Mesendoderm (in vitro differentiated cells): ENCODE measurements at regions not wholly inside any gene's neighbourhood (a gene's known extent, or its start where the extent isn't known, plus 50 kb on each side); places are given as distances from the start of the nearest gene placed in this dataset.

Experiments
- DNase-seq: peaks from one replicate; pipeline ENCODE4 v3.0.0; 2013
- H2AK5ac ChIP-seq: 2 replicates; pipeline ENCODE4 v1.6.1; 2013; ENCODE audit warnings: low read length, inconsistent platforms
- H2BK120ac ChIP-seq: 2 replicates; pipeline ENCODE4 v1.6.1; 2013; ENCODE audit warnings: low read depth, mild to moderate bottlenecking, low read length, moderate library complexity, mixed read lengths
- H2BK15ac ChIP-seq: replicated peaks from 2 replicates; pipeline ENCODE4 v1.6.1; 2013; ENCODE audit warnings: low read depth, mild to moderate bottlenecking, moderate library complexity
- H2BK5ac ChIP-seq: 2 replicates; pipeline ENCODE4 v1.6.1; 2013; ENCODE audit warnings: low read length, inconsistent platforms
- H3K18ac ChIP-seq: 2 replicates; pipeline ENCODE4 v1.6.1; 2013; ENCODE audit warnings: mild to moderate bottlenecking, low read length, mixed read lengths
- H3K23ac ChIP-seq: one replicate; pipeline ENCODE4 v1.6.1; 2013; ENCODE audit warnings: low read length
- H3K27ac ChIP-seq: 2 replicates; pipeline ENCODE4 v1.5.1; 2013; ENCODE audit warnings: low read depth, mild to moderate bottlenecking, inconsistent platforms, low read length, moderate library complexity
- H3K27me3 ChIP-seq: 2 replicates; pipeline ENCODE4 v1.6.1; 2013; ENCODE audit warnings: low read length, control low read depth, mild to moderate bottlenecking, inconsistent platforms; ENCODE audit not compliant: insufficient read depth, poor library complexity
- H3K36me3 ChIP-seq: 2 replicates; pipeline ENCODE4 v1.6.1; 2013; ENCODE audit warnings: low read length, inconsistent platforms; ENCODE audit not compliant: control insufficient read depth, insufficient read depth
- H3K4ac ChIP-seq: one replicate; pipeline ENCODE4 v1.6.1; 2013; ENCODE audit warnings: low read depth, mild to moderate bottlenecking, low read length, moderate library complexity
- H3K4me1 ChIP-seq: 2 replicates; pipeline ENCODE4 v1.6.1; 2013; ENCODE audit warnings: low read depth, low read length, inconsistent platforms; ENCODE audit not compliant: control insufficient read depth
- H3K4me2 ChIP-seq: 2 replicates; pipeline ENCODE4 v1.6.1; 2013; ENCODE audit warnings: low read length
- H3K4me3 ChIP-seq: 2 replicates; pipeline ENCODE4 v1.5.1; 2013; ENCODE audit warnings: mild to moderate bottlenecking, low read length
- H3K56ac ChIP-seq: one replicate; pipeline ENCODE4 v1.6.1; 2013; ENCODE audit warnings: low read length
- H3K79me1 ChIP-seq: 2 replicates; pipeline ENCODE4 v1.6.1; 2013; ENCODE audit warnings: low read length, inconsistent platforms
- H3K79me2 ChIP-seq: 2 replicates; pipeline ENCODE4 v1.6.1; 2013; ENCODE audit warnings: mild to moderate bottlenecking, low read length; ENCODE audit not compliant: control insufficient read depth, insufficient read depth
- H3K9ac ChIP-seq: 2 replicates; pipeline ENCODE4 v1.6.1; 2013; ENCODE audit warnings: low read length, inconsistent platforms
- H4K5ac ChIP-seq: one replicate; pipeline ENCODE4 v1.6.1; 2013; ENCODE audit warnings: low read length
- H4K8ac ChIP-seq: one replicate; pipeline ENCODE4 v1.6.1; 2013; ENCODE audit warnings: low read depth, mild to moderate bottlenecking, control low read depth, low read length, moderate library complexity
- WGBS: extraction: QIAGEN DNeasy Blood & Tissue Kit; methylation state at CpG from one replicate; pipeline ENCODE4 v1.1.7; 2013; ENCODE audit warnings: low lambda C conversion rate, missing lambda C conversion rate; ENCODE audit not compliant: insufficient coverage; ENCODE audit errors: extremely low coverage; 5-methylcytosine and 5-hydroxymethylcytosine counted together

DNA sequence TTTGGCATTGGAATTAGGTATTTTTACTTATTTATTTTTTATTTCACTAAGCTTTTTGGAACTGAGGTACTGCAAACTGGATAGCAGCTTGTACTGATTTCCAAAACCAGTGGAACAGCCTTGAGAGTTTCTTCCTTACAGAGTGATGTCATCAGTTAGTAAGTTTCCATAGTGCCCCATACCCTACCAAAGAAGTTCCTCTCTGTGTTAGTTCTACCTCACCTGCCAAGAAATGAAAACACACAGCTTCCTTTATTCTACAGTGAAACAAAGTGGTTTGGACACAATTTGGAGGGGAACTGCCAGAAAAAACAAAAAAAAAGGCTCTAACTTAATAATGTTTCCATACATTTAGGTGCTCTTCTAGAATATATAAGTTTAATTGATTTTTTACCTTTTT is 430.9 kb upstream of the ADGRL2 start:
- no peak overlapping the region for H3K27ac ChIP-seq
- no peaks in the 10 kb centered on the region for H3K79me1 ChIP-seq
- no peaks in the 10 kb centered on the region for H3K4me1 ChIP-seq
- H2BK15ac ChIP-seq: no peak overlapping the region
- H3K56ac ChIP-seq: no peak overlapping the region
- no peak overlapping the region for H3K18ac ChIP-seq
- H4K8ac ChIP-seq: no peak overlapping the region
- no peak overlapping the region for H3K4me2 ChIP-seq
- no peak overlapping the region for H2BK5ac ChIP-seq
- no peak overlapping the region for H3K4me3 ChIP-seq
- DNase-seq: peak; percentile 26
- H2BK120ac ChIP-seq: no peak overlapping the region
- no peaks in the 10 kb centered on the region for H3K79me2 ChIP-seq
- H3K4ac ChIP-seq: no peak overlapping the region
- H3K27me3 ChIP-seq: no peaks in the 10 kb centered on the region
- H3K23ac ChIP-seq: no peak overlapping the region
- H2AK5ac ChIP-seq: no peak overlapping the region
- H3K9ac ChIP-seq: no peak overlapping the region
- no peak overlapping the region for H4K5ac ChIP-seq
- no peaks in the 10 kb centered on the region for H3K36me3 ChIP-seq

DNA sequence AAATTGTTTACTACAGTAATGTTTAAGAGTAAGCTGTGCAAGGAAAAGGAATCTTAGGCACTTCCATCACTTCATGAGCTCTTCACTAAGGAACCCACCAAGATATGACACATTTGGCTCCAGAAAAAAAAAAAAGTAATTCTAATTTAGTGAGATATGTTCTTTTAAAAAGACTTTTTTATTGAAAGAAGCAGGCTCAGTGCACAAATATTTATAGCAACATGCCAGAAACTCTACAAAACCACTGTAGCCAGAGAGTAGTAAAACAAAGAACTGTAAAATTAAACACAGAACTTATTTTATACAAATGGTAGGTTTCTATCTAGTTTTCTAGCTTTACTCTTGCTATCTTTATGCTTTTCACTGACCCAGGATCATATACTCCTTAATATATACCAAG is 434.6 kb upstream of the ADGRL2 start:
- no peak overlapping the region for H4K8ac ChIP-seq
- H4K5ac ChIP-seq: no peak overlapping the region
- no peak overlapping the region for H2AK5ac ChIP-seq

DNA sequence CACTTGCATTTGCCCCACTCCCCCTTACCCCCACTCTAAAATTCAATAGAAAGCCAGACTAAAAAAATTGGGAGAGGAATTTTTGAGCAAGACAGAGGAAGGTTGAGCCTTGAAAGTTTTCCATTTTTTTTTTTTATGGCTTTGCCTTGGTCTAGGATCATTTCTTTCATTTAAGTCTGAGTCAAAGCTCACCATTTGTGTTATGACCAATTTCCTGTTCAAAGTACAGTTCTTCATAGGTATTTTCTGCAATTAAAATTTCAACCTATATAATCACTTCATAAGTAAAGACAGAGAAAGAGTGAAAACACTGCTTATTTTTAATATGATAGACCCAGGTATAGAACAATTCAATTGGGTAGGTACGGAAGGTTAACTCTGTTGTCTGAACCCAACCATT is 436.6 kb upstream of the ADGRL2 start:
- Histone ChIP-seq H4K8ac (no peak overlapping the region), H3K23ac (no peak overlapping the region)

More for the DNA sequence above, 434.6 kb upstream of the ADGRL2 start:
- H2BK120ac ChIP-seq: no peak overlapping the region
- H3K56ac ChIP-seq: no peak overlapping the region
- no peaks in the 10 kb centered on the region for H3K4me1 ChIP-seq
- H3K4me2 ChIP-seq: no peak overlapping the region
- H3K4ac ChIP-seq: no peak overlapping the region
- DNase-seq: no peak
- no peak overlapping the region for H3K27ac ChIP-seq
- no peak overlapping the region for H3K4me3 ChIP-seq
- H3K23ac ChIP-seq: no peak overlapping the region
- no peak overlapping the region for H3K9ac ChIP-seq
- H3K27me3 ChIP-seq: no peaks in the 10 kb centered on the region
- no peaks in the 10 kb centered on the region for H3K36me3 ChIP-seq
- no peaks in the 10 kb centered on the region for H3K79me2 ChIP-seq
- no peak overlapping the region for H2BK5ac ChIP-seq
- no peak overlapping the region for H2BK15ac ChIP-seq
- no peaks in the 10 kb centered on the region for H3K79me1 ChIP-seq
- no peak overlapping the region for H3K18ac ChIP-seq

DNA sequence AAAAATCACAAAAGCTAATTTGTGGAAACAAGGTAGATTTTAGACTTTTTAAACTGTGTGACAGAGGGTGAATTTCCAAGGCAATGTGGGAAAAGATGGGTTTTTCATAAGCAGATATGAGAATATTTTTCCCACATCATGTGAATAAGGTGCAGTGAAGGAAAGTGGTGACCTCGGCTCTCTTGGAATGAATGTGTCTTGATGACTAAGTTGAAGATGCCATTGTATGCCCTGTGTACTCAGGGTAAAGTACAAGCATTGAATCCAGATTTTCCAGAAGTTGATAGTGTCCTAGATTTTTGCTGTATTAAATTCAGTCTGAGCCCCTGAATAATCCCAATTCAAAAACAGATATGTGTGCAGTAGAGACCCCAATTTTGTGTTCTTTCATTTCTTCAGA is 442.6 kb upstream of the ADGRL2 start:
- DNase-seq: no peak
- no peaks in the 10 kb centered on the region for H3K79me1 ChIP-seq
- no peak overlapping the region for H3K4me2 ChIP-seq
- H3K23ac ChIP-seq: no peak overlapping the region
- H3K27me3 ChIP-seq: no peaks in the 10 kb centered on the region
- no peak overlapping the region for H4K8ac ChIP-seq
- H3K56ac ChIP-seq: no peak overlapping the region
- H3K4me3 ChIP-seq: no peak overlapping the region
- H2BK5ac ChIP-seq: no peak overlapping the region
- H2BK120ac ChIP-seq: no peak overlapping the region
- H3K79me2 ChIP-seq: no peaks in the 10 kb centered on the region
- H2AK5ac ChIP-seq: no peak overlapping the region
- no peak overlapping the region for H3K27ac ChIP-seq
- H3K36me3 ChIP-seq: no peaks in the 10 kb centered on the region
- no peak overlapping the region for H3K9ac ChIP-seq
- no peak overlapping the region for H4K5ac ChIP-seq
- no CpG with 5 or more reads among the region's 1 CpG for WGBS
- H3K4me1 ChIP-seq: no peaks in the 10 kb centered on the region
- no peak overlapping the region for H3K4ac ChIP-seq
- no peak overlapping the region for H3K18ac ChIP-seq
- no peak overlapping the region for H2BK15ac ChIP-seq

More for the DNA sequence above, 436.6 kb upstream of the ADGRL2 start:
- Histone ChIP-seq H3K79me1 (no peaks in the 10 kb centered on the region), H2AK5ac (no peak overlapping the region), H3K4me2 (no peak overlapping the region), H2BK120ac (no peak overlapping the region), H2BK15ac (no peak overlapping the region), H3K4me3 (no peak overlapping the region), H3K4ac (no peak overlapping the region), H3K79me2 (no peaks in the 10 kb centered on the region), H2BK5ac (no peak overlapping the region), H3K4me1 (no peaks in the 10 kb centered on the region), H3K27me3 (no peaks in the 10 kb centered on the region), H3K9ac (no peak overlapping the region), H3K56ac (no peak overlapping the region), H3K27ac (no peak overlapping the region), H3K18ac (no peak overlapping the region), H4K5ac (no peak overlapping the region), H3K36me3 (no peaks in the 10 kb centered on the region)
- WGBS: no CpG with 5 or more reads among the region's 1 CpG
- no peak for DNase-seq

DNA sequence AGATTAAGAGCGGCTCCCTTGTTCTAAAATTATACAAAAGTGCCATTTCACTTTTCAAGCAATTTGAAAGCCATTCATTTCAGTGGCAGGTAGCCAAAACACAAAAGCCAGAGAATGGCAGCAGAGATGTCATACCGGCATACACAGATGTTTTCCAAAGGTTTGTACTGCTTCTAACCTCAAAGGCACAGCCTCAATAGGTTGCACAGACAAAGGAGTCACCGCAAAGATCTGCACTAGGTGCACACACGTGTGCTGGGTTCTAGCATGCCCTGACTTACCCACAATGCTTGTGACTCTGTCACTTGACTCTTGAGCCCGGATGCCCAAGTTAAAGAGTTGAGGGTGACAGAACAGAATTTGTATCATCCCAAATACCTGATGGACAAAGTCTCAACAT is 448.9 kb upstream of the ADGRL2 start:
- DNase-seq: no peak
- Histone ChIP-seq H2BK120ac (no peak overlapping the region), H3K79me1 (no peaks in the 10 kb centered on the region), H3K9ac (no peak overlapping the region), H2BK15ac (no peak overlapping the region), H3K4me1 (peaks cover 5% of the 10 kb centered on the region), H3K4ac (peak overlapping the region; percentile 7), H3K4me3 (no peak overlapping the region), H3K36me3 (no peaks in the 10 kb centered on the region), H3K79me2 (no peaks in the 10 kb centered on the region), H3K27me3 (no peaks in the 10 kb centered on the region), H4K8ac (no peak overlapping the region), H3K27ac (no peak overlapping the region), H3K18ac (no peak overlapping the region), H3K56ac (no peak overlapping the region), H3K23ac (no peak overlapping the region), H4K5ac (no peak overlapping the region), H3K4me2 (no peak overlapping the region), H2AK5ac (no peak overlapping the region), H2BK5ac (no peak overlapping the region)
- no CpG with 5 or more reads among the region's 5 CpGs for WGBS

DNA sequence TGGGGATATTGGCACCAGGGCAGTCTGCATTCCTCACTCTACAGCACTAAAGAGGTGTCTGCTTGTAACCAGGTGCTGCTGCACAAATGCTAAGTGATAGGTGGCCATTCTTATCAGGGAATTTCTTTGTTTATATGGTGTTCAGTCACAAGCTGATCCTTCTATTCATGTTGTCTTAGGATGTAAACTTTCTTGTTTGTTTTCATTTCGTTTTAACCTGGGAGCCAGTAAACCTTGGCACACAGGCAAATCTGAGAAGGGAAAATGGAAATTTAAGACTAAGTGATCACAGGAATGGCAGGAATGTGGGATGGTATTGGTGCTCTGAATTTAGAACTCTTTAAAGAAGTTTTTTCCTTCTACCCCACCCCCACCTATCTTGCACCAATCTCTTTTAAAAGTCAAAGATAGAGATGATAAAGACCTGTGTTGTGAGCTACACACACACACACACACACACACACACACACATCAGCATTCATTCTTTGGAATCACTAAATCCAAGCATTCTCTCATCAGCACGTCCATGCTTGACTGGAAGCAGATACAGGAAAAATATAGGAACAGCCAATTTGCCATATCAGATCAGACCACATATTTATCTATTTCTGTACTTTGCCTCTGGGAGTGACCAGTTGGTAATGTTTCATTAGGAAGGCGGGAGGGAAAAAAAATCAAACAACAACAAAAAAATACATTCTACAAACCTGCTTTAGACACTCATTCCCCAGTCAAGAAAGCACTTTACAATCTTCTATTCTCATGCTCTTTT is 451.4 kb upstream of the ADGRL2 start:
- Histone ChIP-seq H2AK5ac (no peak overlapping the region), H3K4me1 (peaks cover 5% of the 10 kb centered on the region), H3K9ac (no peak overlapping the region), H3K27ac (peak overlapping the region; percentile 9), H2BK5ac (no peak overlapping the region), H4K8ac (no peak overlapping the region), H3K56ac (no peak overlapping the region), H3K27me3 (no peaks in the 10 kb centered on the region), H3K36me3 (no peaks in the 10 kb centered on the region), H2BK120ac (no peak overlapping the region), H3K18ac (peak overlapping the region; percentile 8), H3K4me2 (no peak overlapping the region), H4K5ac (no peak overlapping the region), H2BK15ac (no peak overlapping the region), H3K23ac (peak overlapping the region; percentile 4), H3K4me3 (no peak overlapping the region), H3K79me1 (no peaks in the 10 kb centered on the region), H3K4ac (peak overlapping the region; percentile 55), H3K79me2 (no peaks in the 10 kb centered on the region)
- no CpG with 5 or more reads among the region's 3 CpGs for WGBS
- DNase-seq: peak; percentile 83
